WTC11 (cell line): ENCODE measurements at regions not wholly inside any gene's neighbourhood (a gene's known extent, or its start where the extent isn't known, plus 50 kb on each side); places are given as distances from the start of the nearest gene placed in this dataset.

Experiments used
- ATAC-seq: fragments of 200-7000 bp; cut with Tn5 transposase; 2 replicates; pipeline ENCODE4 v1.10.0; 2021; ENCODE audit warnings: mild to moderate bottlenecking, moderate library complexity
- CTCF ChIA-PET: fragments of 300-600 bp; sonication (Branson Sonifier 250); formaldehyde crosslinking; loops from one replicate; lab custom pipeline; 2021; ENCODE audit warnings: antibody characterized with exemption; lab: Charles Lee
- POLR2A ChIA-PET: fragments of 350-600 bp; sonication (Branson Sonifier 250); formaldehyde crosslinking; loops from one replicate; lab custom pipeline; 2021; ENCODE audit warnings: antibody characterized with exemption; lab: Charles Lee
- DNase-seq: peaks from one replicate; pipeline ENCODE4 v3.0.0; 2021; ENCODE audit warnings: low spot score
- H3K27ac Mint-ChIP-seq: 2 replicates; pipeline ENCODE4 v1.8.0; 2021; ENCODE audit warnings: mixed read lengths
- H3K27me3 Mint-ChIP-seq: 2 replicates; pipeline ENCODE4 v1.8.0; 2021; ENCODE audit warnings: low read depth, mild to moderate bottlenecking, moderate library complexity, mixed read lengths
- H3K36me3 Mint-ChIP-seq: 2 replicates; pipeline ENCODE4 v1.8.0; 2021; ENCODE audit warnings: mixed read lengths
- H3K4me1 Mint-ChIP-seq: 2 replicates; pipeline ENCODE4 v1.8.0; 2022; ENCODE audit warnings: mixed read lengths
- H3K4me3 Mint-ChIP-seq: 2 replicates; pipeline ENCODE4 v1.8.0; 2021; ENCODE audit warnings: mild to moderate bottlenecking, moderate library complexity, mixed read lengths
- H3K9me3 Mint-ChIP-seq: 2 replicates; pipeline ENCODE4 v1.8.0; 2021; ENCODE audit warnings: mixed read lengths
- AFF4 ChIP-seq: sonication (generic); formaldehyde crosslinking; IDR thresholded peaks from 2 replicates; pipeline ENCODE4 v1.8.1; 2023; ENCODE audit warnings: mild to moderate bottlenecking, missing genetic modification reagents, borderline replicate concordance
- ARID4B ChIP-seq: sonication (generic); formaldehyde crosslinking; IDR thresholded peaks from 2 replicates; pipeline ENCODE4 v1.8.0; 2023; ENCODE audit warnings: missing genetic modification reagents, mild to moderate bottlenecking, borderline replicate concordance
- CDX4 ChIP-seq: fragments of 250-450 bp; sonication (Bioruptor Pico); IDR thresholded peaks from 2 replicates; pipeline ENCODE4 v1.9.0; 2021; ENCODE audit warnings: moderate library complexity, mild to moderate bottlenecking, inconsistent platforms, borderline replicate concordance
- FOXJ3 ChIP-seq: sonication (generic); formaldehyde crosslinking; IDR thresholded peaks from 2 replicates; pipeline ENCODE4 v1.9.0; 2021; ENCODE audit warnings: missing genetic modification reagents, mild to moderate bottlenecking, borderline replicate concordance
- FOXP4 ChIP-seq: sonication (generic); formaldehyde crosslinking; IDR thresholded peaks from 2 replicates; pipeline ENCODE4 v1.8.0; 2022; ENCODE audit warnings: mild to moderate bottlenecking, missing genetic modification reagents
- IRF1 ChIP-seq: sonication (generic); formaldehyde crosslinking; IDR thresholded peaks from 2 replicates; pipeline ENCODE4 v1.8.0; 2023; ENCODE audit warnings: missing genetic modification reagents
- JUN ChIP-seq: sonication (generic); formaldehyde crosslinking; IDR thresholded peaks from 2 replicates; pipeline ENCODE4 v1.8.0; 2023; ENCODE audit warnings: mild to moderate bottlenecking, missing genetic modification reagents
- NR3C1 ChIP-seq: sonication (generic); formaldehyde crosslinking; conservative IDR thresholded peaks from 2 replicates; pipeline ENCODE4 v1.8.1; 2023; ENCODE audit warnings: low read depth, mild to moderate bottlenecking, missing genetic modification reagents
- SMAD4 ChIP-seq: sonication (generic); formaldehyde crosslinking; IDR thresholded peaks from 2 replicates; pipeline ENCODE4 v1.8.0; 2022; ENCODE audit warnings: mild to moderate bottlenecking, missing genetic modification reagents
- STAT6 ChIP-seq: sonication (generic); formaldehyde crosslinking; conservative IDR thresholded peaks from 2 replicates; pipeline ENCODE4 v1.8.1; 2023; ENCODE audit warnings: mild to moderate bottlenecking, low read depth, missing genetic modification reagents, moderate library complexity
- TCF7 ChIP-seq: sonication (generic); formaldehyde crosslinking; IDR thresholded peaks from 2 replicates; pipeline ENCODE4 v1.8.0; 2022; ENCODE audit warnings: mild to moderate bottlenecking, low read depth, missing genetic modification reagents, moderate library complexity
- USF2 ChIP-seq: sonication (generic); formaldehyde crosslinking; IDR thresholded peaks from 2 replicates; pipeline ENCODE4 v1.8.1; 2023; ENCODE audit warnings: mild to moderate bottlenecking, missing genetic modification reagents, moderate library complexity
- ZNF317 ChIP-seq: sonication (generic); formaldehyde crosslinking; IDR thresholded peaks from 2 replicates; pipeline ENCODE4 v1.8.1; 2023; ENCODE audit warnings: low read depth, mild to moderate bottlenecking, moderate library complexity, missing genetic modification reagents, borderline replicate concordance
- ZNF671 ChIP-seq: fragments of 250-450 bp; sonication (Bioruptor Pico); IDR thresholded peaks from 2 replicates; pipeline ENCODE4 v1.8.0; 2021; ENCODE audit warnings: mild to moderate bottlenecking
- ZSCAN18 ChIP-seq: fragments of 250-450 bp; sonication (Bioruptor Pico); IDR thresholded peaks from 2 replicates; pipeline ENCODE4 v2.1.2; 2022; ENCODE audit warnings: mild to moderate bottlenecking, moderate library complexity

- POLR2A ChIA-PET: no interaction called here
- Mint-ChIP-seq H3K4me3 (no peak overlapping the region), H3K27ac (no peak overlapping the region), H3K27me3 (no peaks in the 10 kb centered on the region; the same call in 1 of the 2 replicates), H3K9me3 (no peaks in the 10 kb centered on the region), H3K36me3 (no peaks in the 10 kb centered on the region), H3K4me1 (peaks cover 21% of the 10 kb centered on the region)
- TF ChIP-seq ZSCAN18: no peak
- no peak for TF ChIP-seq FOXP4 (CRISPR knock-in tag)
- TF ChIP-seq AFF4 (CRISPR knock-in tag): no peak
- TF ChIP-seq SMAD4: no peak
- no peak for TF ChIP-seq STAT6 (CRISPR knock-in tag)
- DNase-seq (no peak), ATAC-seq (no peak)
- CTCF ChIA-PET: no interaction called here
Measured at GRCh38 chr3:72601060-72601459, 247.2 kb downstream of the SHQ1 start.

GRCh38 chr3:72597756-72598195, 250.5 kb downstream of the SHQ1 start:
- TF ChIP-seq ARID4B (CRISPR knock-in tag): no peak
- TF ChIP-seq CDX4 (CRISPR knock-in tag): no peak
- TF ChIP-seq USF2 (CRISPR knock-in tag): no peak
- no peak for TF ChIP-seq FOXJ3 (CRISPR knock-in tag)
- TF ChIP-seq JUN (CRISPR knock-in tag): no peak
- no peak for TF ChIP-seq TCF7 (CRISPR knock-in tag)
- no peak for TF ChIP-seq ZNF317 (CRISPR knock-in tag)
- no peak for TF ChIP-seq IRF1
- TF ChIP-seq NR3C1 (CRISPR knock-in tag): no peak
- no peak for TF ChIP-seq ZNF671 (CRISPR knock-in tag)
- H3K4me1 Mint-ChIP-seq: peaks cover 28% of the 10 kb centered on the region
- ChIA-PET POLR2A (interaction anchor here (0.6 kb wide), 1 partner anchor 21 kb away, joined by 3 read pairs; no protein-coding TSS in a partner anchor), CTCF (interaction anchor here (1.1 to 2.0 kb wide), 2 partner anchors 57 to 290 kb away, joined by 3 to 5 read pairs; partner anchors contain the start of gene GXYLT2)
- no peaks in the 10 kb centered on the region for H3K9me3 Mint-ChIP-seq
- H3K36me3 Mint-ChIP-seq: no peaks in the 10 kb centered on the region
- H3K27ac Mint-ChIP-seq: no peak overlapping the region
- H3K27me3 Mint-ChIP-seq: peaks cover 3% of the 10 kb centered on the region; the same call in 1 of the 2 replicates
- peak overlapping the region; percentile 9; the same call in 1 of the 2 replicates for H3K4me3 Mint-ChIP-seq
- DNase-seq: no peak
- ATAC-seq: peak; percentile 63
